ENCODE measurements at regions not wholly inside any gene's neighbourhood (a gene's known extent, or its start where the extent isn't known, plus 50 kb on each side); places are given as distances from the start of the nearest gene placed in this dataset.

DNA sequence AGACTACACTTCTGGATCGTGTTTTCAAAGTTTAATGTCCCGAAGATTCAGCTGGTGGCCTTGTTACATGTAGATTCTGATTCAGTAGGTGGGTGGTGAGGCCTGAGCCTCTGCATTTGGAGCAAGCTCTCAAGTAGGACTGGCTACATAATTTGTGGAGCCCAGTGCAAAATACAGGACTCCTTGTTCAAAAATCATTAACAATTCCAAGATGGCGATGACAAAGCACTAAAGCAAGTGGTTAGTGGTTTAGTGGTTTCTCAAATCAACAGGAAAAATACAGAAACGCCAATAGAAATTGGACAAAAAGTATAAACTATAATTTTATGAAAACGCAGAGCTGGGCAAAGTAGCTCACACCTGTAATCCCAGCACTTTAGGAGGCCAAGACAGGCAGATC, 133.7 kb upstream of the STMND1 start:
- DNase-seq (ENCODE audit: low spot score): no peak
- TF ChIP-seq, protein P1, sequence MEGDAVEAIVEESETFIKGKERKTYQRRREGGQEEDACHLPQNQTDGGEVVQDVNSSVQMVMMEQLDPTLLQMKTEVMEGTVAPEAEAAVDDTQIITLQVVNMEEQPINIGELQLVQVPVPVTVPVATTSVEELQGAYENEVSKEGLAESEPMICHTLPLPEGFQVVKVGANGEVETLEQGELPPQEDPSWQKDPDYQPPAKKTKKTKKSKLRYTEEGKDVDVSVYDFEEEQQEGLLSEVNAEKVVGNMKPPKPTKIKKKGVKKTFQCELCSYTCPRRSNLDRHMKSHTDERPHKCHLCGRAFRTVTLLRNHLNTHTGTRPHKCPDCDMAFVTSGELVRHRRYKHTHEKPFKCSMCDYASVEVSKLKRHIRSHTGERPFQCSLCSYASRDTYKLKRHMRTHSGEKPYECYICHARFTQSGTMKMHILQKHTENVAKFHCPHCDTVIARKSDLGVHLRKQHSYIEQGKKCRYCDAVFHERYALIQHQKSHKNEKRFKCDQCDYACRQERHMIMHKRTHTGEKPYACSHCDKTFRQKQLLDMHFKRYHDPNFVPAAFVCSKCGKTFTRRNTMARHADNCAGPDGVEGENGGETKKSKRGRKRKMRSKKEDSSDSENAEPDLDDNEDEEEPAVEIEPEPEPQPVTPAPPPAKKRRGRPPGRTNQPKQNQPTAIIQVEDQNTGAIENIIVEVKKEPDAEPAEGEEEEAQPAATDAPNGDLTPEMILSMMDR (IDR thresholded peaks at IDR 0.05; ENCODE audit: borderline replicate concordance, control extremely low read depth, extremely low read depth, insufficient read depth, missing control alignments): no peak
- in situ Hi-C loops (cut with MboI; ENCODE audit: low sequenced_read_pairs, unreplicated experiment): loop anchor here (25.0 kb wide), 2 partner anchors 456 to 631 kb away; no protein-coding TSS in a partner anchor

DNA sequence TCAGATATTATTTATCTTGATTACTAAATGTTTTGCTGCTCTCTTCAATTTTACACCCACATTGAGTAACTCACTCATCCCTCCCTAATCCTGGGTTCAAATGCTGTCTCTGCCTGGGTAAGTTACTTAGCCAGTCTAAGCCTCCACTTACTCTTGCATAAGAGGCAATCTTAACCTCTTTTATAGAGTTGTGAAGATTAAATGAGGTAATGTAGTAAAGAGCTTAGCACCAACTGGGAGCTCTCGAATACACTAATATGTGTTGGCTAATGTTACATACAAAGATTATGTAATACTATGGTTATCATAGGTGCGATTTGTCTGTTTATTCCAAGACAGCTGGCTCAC, 134.4 kb upstream of the STMND1 start:
- in situ Hi-C loops (cut with MboI; ENCODE audit: low sequenced_read_pairs, unreplicated experiment): loop anchor here (25.0 kb wide), 2 partner anchors 455 to 630 kb away; no protein-coding TSS in a partner anchor
- TF ChIP-seq, protein P1 (IDR thresholded peaks at IDR 0.05; ENCODE audit: borderline replicate concordance, control extremely low read depth, extremely low read depth, insufficient read depth, missing control alignments): no peak
- DNase-seq (ENCODE audit: low spot score): no peak

DNA sequence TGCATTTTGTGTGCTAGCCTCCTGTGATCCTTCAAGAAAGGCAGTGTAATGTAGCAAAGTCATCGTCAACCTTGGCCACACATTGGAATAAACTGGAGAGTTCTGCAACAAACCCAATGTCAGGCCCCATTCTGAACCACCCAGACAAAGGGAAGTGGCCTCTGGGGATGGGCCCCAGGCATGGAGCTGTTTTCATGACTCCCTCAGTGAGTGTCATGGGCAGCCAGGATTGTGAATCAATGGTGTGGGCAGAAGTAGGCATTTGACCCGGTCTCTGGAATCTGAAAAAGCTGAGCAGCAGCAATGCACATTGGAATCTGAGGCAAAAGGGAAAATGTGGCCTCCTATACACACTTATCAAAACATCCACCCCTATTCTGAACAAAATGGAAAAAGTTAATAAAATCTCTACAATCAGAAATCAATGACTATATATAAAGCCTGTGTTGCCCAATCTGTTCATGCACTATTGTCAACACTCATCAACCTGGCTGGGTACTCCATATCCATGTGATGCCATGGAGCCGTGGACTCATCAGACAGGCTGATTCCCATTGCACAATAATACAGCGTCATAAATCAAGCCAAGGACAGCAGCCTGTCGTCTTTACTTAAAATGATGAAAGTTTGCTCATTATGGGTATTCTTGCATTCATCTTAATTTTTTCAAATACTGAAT, 134.9 kb upstream of the STMND1 start:
- no peak for DNase-seq (ENCODE audit: low spot score)
- TF ChIP-seq, protein P1 (IDR thresholded peaks at IDR 0.05; ENCODE audit: borderline replicate concordance, control extremely low read depth, extremely low read depth, insufficient read depth, missing control alignments): no peak
- in situ Hi-C loops (cut with MboI; ENCODE audit: low sequenced_read_pairs, unreplicated experiment): loop anchor here (25.0 kb wide), 2 partner anchors 455 to 630 kb away; no protein-coding TSS in a partner anchor

DNA sequence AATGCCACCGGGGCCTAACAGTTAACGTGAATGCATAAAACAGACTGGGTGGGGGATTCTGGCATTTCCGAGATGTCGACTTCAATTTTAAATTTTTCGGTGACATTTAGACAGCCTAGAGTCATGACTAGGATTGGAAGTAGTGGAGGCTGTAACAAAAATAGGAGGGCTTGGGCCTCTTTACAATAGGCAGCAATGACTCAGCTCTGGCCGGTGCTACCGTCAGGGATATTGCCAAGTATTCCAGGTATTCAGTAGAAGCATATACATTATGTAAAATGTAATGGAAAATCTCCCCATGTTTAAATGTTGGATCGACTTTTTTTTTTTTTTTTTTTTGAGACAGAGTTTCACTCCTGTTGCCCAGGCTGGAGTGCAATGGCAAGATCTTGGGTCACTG, 136.2 kb upstream of the STMND1 start:
- no peak for DNase-seq (ENCODE audit: low spot score)
- in situ Hi-C loops (cut with MboI; ENCODE audit: low sequenced_read_pairs, unreplicated experiment): loop anchor here (25.0 kb wide), 2 partner anchors 453 to 628 kb away; no protein-coding TSS in a partner anchor

DNA sequence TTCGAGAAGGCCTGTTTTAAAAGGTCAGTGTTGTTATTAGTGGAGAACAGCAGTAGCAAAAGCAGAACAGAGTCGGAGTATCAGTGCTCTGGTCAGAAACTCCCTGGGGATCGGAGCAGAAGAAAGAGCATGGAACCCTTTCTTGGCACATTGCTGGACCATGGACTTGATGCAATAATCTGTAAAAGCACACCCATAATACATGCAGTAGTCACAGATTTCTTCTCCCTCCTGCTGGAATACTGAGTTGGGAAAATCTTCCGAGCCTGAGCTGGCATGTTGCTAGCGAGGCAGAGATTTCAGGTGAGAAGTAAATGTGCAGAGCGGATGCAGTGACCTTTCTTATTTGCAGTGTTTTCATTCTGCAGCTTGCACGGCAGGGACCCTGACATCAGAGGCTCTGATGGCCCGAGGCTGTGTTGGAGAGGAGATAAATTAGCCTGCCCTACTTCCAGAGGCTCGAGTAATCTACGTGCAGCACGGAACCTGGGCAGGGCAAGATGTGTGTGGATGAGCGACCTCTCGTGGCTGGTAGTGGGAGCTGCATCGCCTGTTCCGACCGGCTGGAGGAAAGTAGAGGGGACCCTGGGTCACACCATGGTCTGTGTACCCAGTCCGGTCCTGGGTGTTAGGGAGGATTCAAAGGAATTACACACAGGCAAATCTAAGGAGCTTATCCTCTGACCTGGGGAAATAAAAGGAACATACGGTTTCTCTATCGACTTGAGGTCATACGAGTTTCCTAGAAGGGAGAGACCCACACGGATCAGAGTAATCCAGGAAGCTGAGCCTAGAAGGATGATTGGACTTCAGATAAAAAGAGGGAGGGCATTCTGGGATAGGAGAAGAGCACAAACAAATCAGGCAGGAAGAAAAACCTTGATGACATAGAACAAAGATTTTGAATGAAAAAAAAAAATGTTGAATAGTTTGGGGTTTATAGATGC, 137.0 kb upstream of the STMND1 start:
- peak; percentile 61 for DNase-seq (ENCODE audit: low spot score)
- in situ Hi-C loops (cut with MboI; ENCODE audit: low sequenced_read_pairs, unreplicated experiment): loop anchor here (25.0 kb wide), 2 partner anchors 453 to 628 kb away; no protein-coding TSS in a partner anchor
- TF ChIP-seq, protein P1 (IDR thresholded peaks at IDR 0.05; ENCODE audit: borderline replicate concordance, control extremely low read depth, extremely low read depth, insufficient read depth, missing control alignments): peak; percentile 85

More for the DNA sequence above, 136.2 kb upstream of the STMND1 start:
- TF ChIP-seq, protein P1 (IDR thresholded peaks at IDR 0.05; ENCODE audit: borderline replicate concordance, control extremely low read depth, extremely low read depth, insufficient read depth, missing control alignments): no peak

DNA sequence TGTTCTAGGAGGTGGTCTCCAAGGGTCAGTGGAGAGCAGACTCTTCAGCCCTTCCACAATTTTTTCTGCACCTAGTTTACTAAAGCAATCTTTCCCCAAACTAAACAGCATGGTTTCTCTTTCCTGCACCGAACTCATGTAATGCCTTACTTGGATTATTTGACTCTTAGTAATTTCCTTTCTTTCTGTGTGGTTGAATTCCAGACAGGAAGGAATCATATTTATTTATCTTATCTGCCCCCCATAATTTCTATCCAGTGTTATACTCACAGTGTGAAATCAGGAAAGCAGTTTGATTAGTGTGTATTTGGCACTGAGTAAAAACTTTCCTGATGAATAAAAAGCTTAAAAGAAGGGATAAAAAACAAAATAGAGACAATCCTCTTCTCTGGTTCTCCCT, 140.3 kb upstream of the STMND1 start:
- TF ChIP-seq, protein P1 (IDR thresholded peaks at IDR 0.05; ENCODE audit: borderline replicate concordance, control extremely low read depth, extremely low read depth, insufficient read depth, missing control alignments): no peak
- DNase-seq (ENCODE audit: low spot score): no peak
- in situ Hi-C loops (cut with MboI; ENCODE audit: low sequenced_read_pairs, unreplicated experiment): loop anchor here (25.0 kb wide), 2 partner anchors 449 to 624 kb away; no protein-coding TSS in a partner anchor

Data from GM13976 (cell line).